ENCODE measurements at regions not wholly inside any gene's neighbourhood (a gene's known extent, or its start where the extent isn't known, plus 50 kb on each side); places are given as distances from the start of the nearest gene placed in this dataset.

DNA sequence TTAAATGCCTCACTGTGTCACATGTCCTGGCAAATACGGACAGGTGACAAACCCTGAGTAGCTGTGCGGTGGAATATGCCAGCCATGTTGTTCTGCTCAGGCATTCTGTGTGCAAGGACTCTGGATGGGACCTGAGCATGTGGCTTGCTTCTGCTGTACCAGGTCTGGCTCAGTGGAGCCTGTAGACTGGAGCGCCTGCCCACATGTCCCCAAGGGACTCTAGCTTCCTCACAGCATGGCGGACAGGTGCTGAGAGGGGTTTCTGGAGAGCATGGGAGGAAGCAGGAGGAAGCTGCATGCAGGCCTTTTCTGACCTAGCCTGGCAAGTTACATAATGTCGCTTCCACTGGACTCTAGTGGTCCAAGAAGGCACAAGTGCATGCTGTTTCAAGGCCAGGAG is 96.3 kb downstream of the PLXNA1 start:
- no peak overlapping the region for H3K4me3 ChIP-seq
- no peak overlapping the region for H3K27ac ChIP-seq
- no peaks in the 10 kb centered on the region for H3K27me3 ChIP-seq
- 94 to 96% (median 95%) methylated on average over 5 of the region's 5 CpGs for WGBS, 3 donors
- H3K9me3 ChIP-seq, result no peaks in the 10 kb centered on the region
- no peak for DNase-seq
- intact Hi-C loops (cut with DNase I), result no loop called here
- no peaks in the 10 kb centered on the region for H3K36me3 ChIP-seq
- no peaks in the 10 kb centered on the region for H3K4me1 ChIP-seq (ENCODE audit: insufficient read depth)
- TF ChIP-seq POLR2A (IDR thresholded peaks at IDR 0.05) (no peak), EP300 (IDR thresholded peaks at IDR 0.05) (no peak)
- TF ChIP-seq, protein P1, sequence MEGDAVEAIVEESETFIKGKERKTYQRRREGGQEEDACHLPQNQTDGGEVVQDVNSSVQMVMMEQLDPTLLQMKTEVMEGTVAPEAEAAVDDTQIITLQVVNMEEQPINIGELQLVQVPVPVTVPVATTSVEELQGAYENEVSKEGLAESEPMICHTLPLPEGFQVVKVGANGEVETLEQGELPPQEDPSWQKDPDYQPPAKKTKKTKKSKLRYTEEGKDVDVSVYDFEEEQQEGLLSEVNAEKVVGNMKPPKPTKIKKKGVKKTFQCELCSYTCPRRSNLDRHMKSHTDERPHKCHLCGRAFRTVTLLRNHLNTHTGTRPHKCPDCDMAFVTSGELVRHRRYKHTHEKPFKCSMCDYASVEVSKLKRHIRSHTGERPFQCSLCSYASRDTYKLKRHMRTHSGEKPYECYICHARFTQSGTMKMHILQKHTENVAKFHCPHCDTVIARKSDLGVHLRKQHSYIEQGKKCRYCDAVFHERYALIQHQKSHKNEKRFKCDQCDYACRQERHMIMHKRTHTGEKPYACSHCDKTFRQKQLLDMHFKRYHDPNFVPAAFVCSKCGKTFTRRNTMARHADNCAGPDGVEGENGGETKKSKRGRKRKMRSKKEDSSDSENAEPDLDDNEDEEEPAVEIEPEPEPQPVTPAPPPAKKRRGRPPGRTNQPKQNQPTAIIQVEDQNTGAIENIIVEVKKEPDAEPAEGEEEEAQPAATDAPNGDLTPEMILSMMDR (IDR thresholded peaks at IDR 0.05), result no peak

DNA sequence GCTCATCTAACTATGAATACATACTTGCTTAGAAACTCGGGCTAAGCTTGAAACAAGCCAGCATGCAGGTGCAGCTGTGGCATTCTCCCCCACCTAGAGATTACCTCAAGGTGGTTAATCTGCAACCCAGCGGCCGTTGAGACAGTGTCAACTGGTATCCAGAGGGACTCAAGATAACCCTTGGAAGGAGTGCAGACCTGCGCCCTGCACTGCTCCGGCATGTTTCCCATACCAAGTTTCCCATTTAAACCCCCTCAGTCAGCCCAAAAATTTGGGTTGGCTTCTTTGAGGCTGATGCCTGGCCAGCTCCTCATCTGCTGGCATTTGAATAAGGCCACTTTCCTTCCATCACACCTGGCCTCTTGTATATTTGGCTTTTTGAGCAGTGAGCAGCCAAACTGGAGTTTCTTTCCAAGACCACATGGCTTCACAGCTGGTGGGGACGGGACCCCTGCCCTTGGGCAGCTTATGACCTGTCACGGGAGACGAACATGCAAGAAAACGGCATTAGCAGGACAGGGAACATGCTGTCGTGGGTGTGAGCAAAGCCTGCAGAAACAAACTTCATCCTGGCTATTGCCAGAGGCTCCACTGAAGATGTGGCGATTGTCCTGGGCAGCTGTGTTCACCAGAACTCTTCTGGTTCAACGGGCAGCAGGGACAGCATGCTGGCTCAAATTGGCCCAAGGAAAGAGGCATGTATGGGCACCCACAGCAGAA is 98.2 kb downstream of the PLXNA1 start:
- Histone ChIP-seq H3K4me3 (no peak overlapping the region), H3K36me3 (no peaks in the 10 kb centered on the region), H3K27ac (no peak overlapping the region), H3K27me3 (no peaks in the 10 kb centered on the region), H3K4me1 (ENCODE audit: insufficient read depth) (no peaks in the 10 kb centered on the region), H3K9me3 (no peaks in the 10 kb centered on the region)
- intact Hi-C loops (cut with DNase I), result no loop called here
- 68 to 73% (median 73%) methylated on average over 12 of the region's 12 CpGs for WGBS, 3 donors
- TF ChIP-seq POLR2A (IDR thresholded peaks at IDR 0.05), result no peak
- TF ChIP-seq EP300 (IDR thresholded peaks at IDR 0.05), result no peak
- TF ChIP-seq, protein P1 (IDR thresholded peaks at IDR 0.05), result no peak
- DNase-seq, result no peak

DNA sequence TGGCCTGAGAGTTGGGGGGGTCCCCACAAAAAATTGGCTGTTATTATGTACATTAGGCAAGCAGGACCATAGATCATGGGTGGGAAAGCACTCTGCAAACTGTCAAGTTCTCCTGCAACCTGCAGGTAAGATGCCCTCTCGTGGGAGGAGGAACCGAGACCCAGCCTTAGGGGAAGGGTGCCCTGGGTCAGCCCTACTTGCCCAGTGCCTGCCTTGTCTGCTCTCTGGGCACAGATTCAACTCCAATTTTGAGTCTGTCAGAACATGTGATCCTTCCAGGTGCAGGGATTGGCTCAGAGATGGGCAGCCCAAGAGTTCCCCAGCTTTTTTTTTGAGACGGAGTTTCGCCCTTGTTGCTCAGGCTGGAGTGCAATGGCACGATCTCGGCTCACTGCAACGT is 99.2 kb downstream of the PLXNA1 start:
- intact Hi-C loops (cut with DNase I), result no loop called here
- no peaks in the 10 kb centered on the region for H3K27me3 ChIP-seq
- no peaks in the 10 kb centered on the region for H3K9me3 ChIP-seq
- no peak overlapping the region for H3K4me3 ChIP-seq
- H3K36me3 ChIP-seq, result no peaks in the 10 kb centered on the region
- DNase-seq, result no peak
- H3K4me1 ChIP-seq (ENCODE audit: insufficient read depth), result no peaks in the 10 kb centered on the region
- WGBS, 3 donors, result 90 to 95% (median 94%) methylated on average over 7 of the region's 7 CpGs
- no peak overlapping the region for H3K27ac ChIP-seq
- TF ChIP-seq, protein P1 (IDR thresholded peaks at IDR 0.05), result no peak
- TF ChIP-seq POLR2A (IDR thresholded peaks at IDR 0.05) (no peak), EP300 (IDR thresholded peaks at IDR 0.05) (no peak)

- Histone ChIP-seq H3K4me3 (no peak overlapping the region), H3K36me3 (no peaks in the 10 kb centered on the region), H3K9me3 (no peaks in the 10 kb centered on the region), H3K4me1 (ENCODE audit: insufficient read depth) (no peaks in the 10 kb centered on the region), H3K27me3 (no peaks in the 10 kb centered on the region), H3K27ac (no peak overlapping the region)
- 69 to 73% (median 70%) methylated on average over 12 of the region's 12 CpGs for WGBS, 3 donors
- intact Hi-C loops (cut with DNase I), result no loop called here
- peak in 1 of 5 donors; percentile 9 for DNase-seq
- TF ChIP-seq POLR2A (IDR thresholded peaks at IDR 0.05) (no peak), EP300 (IDR thresholded peaks at IDR 0.05) (no peak)
- TF ChIP-seq, protein P1 (IDR thresholded peaks at IDR 0.05), result no peak
These were observed 101.0 kb downstream of the PLXNA1 start for GRCh38 chr3:127083778-127084397.

All from ovary (tissue), 7 donors.